ENCODE measurements at regions not wholly inside any gene's neighbourhood (a gene's known extent, or its start where the extent isn't known, plus 50 kb on each side); places are given as distances from the start of the nearest gene placed in this dataset.
"Not testable (repeated sequence)": the region's sequence is repeated elsewhere in the genome, so short reads cannot be mapped to it uniquely, and the experiment has no call there.

DNA sequence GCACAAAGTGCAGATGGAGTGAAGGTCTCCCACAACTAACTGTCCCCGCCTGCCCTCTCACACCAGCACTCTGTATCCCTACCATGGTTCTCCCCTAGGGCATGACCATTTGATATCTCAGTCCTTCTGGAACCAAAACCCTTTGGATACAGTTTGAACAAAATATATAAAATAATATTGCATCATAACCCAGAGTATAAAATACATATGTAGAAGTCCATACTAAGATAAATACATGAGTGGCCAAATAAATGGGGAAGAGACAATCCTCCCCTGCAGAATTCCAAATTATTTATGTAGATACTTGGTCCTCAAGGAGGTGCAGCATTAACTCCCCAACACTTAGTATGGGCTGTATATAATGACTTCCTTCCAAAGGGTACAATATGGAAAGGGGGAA lies 207.4 kb downstream of the RRAGC start:
- ATAC-seq, result no peak
- TF ChIP-seq PPARA (CRISPR knock-in tag; IDR thresholded peaks at IDR 0.05; ENCODE audit: borderline replicate concordance), result no peak
- TF ChIP-seq ESRRG (CRISPR knock-in tag; IDR thresholded peaks at IDR 0.05), result no peak
- no peak for TF ChIP-seq SNAI2 (CRISPR knock-in tag; IDR thresholded peaks at IDR 0.05)
- no peak for TF ChIP-seq ARNTL (CRISPR knock-in tag; IDR thresholded peaks at IDR 0.05; ENCODE audit: borderline replicate concordance, low read depth)
- no peak for TF ChIP-seq TSHZ2 (CRISPR knock-in tag; IDR thresholded peaks at IDR 0.05)
- no peak for TF ChIP-seq TCF4 (CRISPR knock-in tag; IDR thresholded peaks at IDR 0.05; ENCODE audit: borderline replicate concordance)
- TF ChIP-seq CSDC2 (CRISPR knock-in tag; IDR thresholded peaks at IDR 0.05), result no peak
- no peak for TF ChIP-seq ZFP30 (CRISPR knock-in tag; IDR thresholded peaks at IDR 0.05)

GRCh38 chr1:38651669-38652068 lies 207.9 kb downstream of the RRAGC start:
- no peak for ATAC-seq
- no peak for TF ChIP-seq PPARA (CRISPR knock-in tag; IDR thresholded peaks at IDR 0.05; ENCODE audit: borderline replicate concordance)
- no peak for TF ChIP-seq ZFP30 (CRISPR knock-in tag; IDR thresholded peaks at IDR 0.05)
- TF ChIP-seq ZNF70 (CRISPR knock-in tag; IDR thresholded peaks at IDR 0.05), result no peak
- TF ChIP-seq, protein P1, sequence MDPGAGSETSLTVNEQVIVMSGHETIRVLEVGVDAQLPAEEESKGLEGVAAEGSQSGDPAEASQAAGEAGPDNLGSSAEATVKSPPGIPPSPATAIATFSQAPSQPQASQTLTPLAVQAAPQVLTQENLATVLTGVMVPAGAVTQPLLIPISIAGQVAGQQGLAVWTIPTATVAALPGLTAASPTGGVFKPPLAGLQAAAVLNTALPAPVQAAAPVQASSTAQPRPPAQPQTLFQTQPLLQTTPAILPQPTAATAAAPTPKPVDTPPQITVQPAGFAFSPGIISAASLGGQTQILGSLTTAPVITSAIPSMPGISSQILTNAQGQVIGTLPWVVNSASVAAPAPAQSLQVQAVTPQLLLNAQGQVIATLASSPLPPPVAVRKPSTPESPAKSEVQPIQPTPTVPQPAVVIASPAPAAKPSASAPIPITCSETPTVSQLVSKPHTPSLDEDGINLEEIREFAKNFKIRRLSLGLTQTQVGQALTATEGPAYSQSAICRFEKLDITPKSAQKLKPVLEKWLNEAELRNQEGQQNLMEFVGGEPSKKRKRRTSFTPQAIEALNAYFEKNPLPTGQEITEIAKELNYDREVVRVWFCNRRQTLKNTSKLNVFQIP (CRISPR knock-in tag; IDR thresholded peaks at IDR 0.05; ENCODE audit: borderline replicate concordance, low read depth), result no peak
- TF ChIP-seq ARNTL (CRISPR knock-in tag; IDR thresholded peaks at IDR 0.05; ENCODE audit: borderline replicate concordance, low read depth), result no peak
- TF ChIP-seq ESRRG (CRISPR knock-in tag; IDR thresholded peaks at IDR 0.05), result no peak
- no peak for TF ChIP-seq ZNF565 (CRISPR knock-in tag; conservative IDR thresholded peaks at IDR 0.05; ENCODE audit: low read depth)
- no peak for TF ChIP-seq ZNF8 (CRISPR knock-in tag; IDR thresholded peaks at IDR 0.05)
- no peak for TF ChIP-seq TSHZ2 (CRISPR knock-in tag; IDR thresholded peaks at IDR 0.05)
- TF ChIP-seq GLIS3 (CRISPR knock-in tag; IDR thresholded peaks at IDR 0.05), result no peak
- no peak for TF ChIP-seq TOX (CRISPR knock-in tag; IDR thresholded peaks at IDR 0.05; ENCODE audit: borderline replicate concordance)

GRCh38 chr1:38648417-38648816 lies 211.2 kb downstream of the RRAGC start:
- ATAC-seq, result no peak
- TF ChIP-seq TSHZ2 (CRISPR knock-in tag; IDR thresholded peaks at IDR 0.05) (no peak), TCF4 (CRISPR knock-in tag; IDR thresholded peaks at IDR 0.05; ENCODE audit: borderline replicate concordance) (no peak), ISL1 (CRISPR knock-in tag; IDR thresholded peaks at IDR 0.05) (no peak), ZNF565 (CRISPR knock-in tag; conservative IDR thresholded peaks at IDR 0.05; ENCODE audit: low read depth) (no peak), PPARA (CRISPR knock-in tag; IDR thresholded peaks at IDR 0.05; ENCODE audit: borderline replicate concordance) (no peak), SNAI2 (CRISPR knock-in tag; IDR thresholded peaks at IDR 0.05) (no peak), TOX (CRISPR knock-in tag; IDR thresholded peaks at IDR 0.05; ENCODE audit: borderline replicate concordance) (no peak), GLIS3 (CRISPR knock-in tag; IDR thresholded peaks at IDR 0.05) (no peak), OSR1 (CRISPR knock-in tag; IDR thresholded peaks at IDR 0.05) (no peak), BACH2 (CRISPR knock-in tag; IDR thresholded peaks at IDR 0.05; ENCODE audit: borderline replicate concordance) (no peak), ZNF70 (CRISPR knock-in tag; IDR thresholded peaks at IDR 0.05) (no peak), ZNF8 (CRISPR knock-in tag; IDR thresholded peaks at IDR 0.05) (no peak), ARNTL (CRISPR knock-in tag; IDR thresholded peaks at IDR 0.05; ENCODE audit: borderline replicate concordance, low read depth) (no peak), ESRRG (CRISPR knock-in tag; IDR thresholded peaks at IDR 0.05) (no peak), CSDC2 (CRISPR knock-in tag; IDR thresholded peaks at IDR 0.05) (no peak), ZFP30 (CRISPR knock-in tag; IDR thresholded peaks at IDR 0.05) (no peak), PATZ1 (CRISPR knock-in tag; IDR thresholded peaks at IDR 0.05; ENCODE audit: borderline replicate concordance) (no peak), ZC3H10 (CRISPR knock-in tag; IDR thresholded peaks at IDR 0.05) (no peak)
- TF ChIP-seq, protein P2, sequence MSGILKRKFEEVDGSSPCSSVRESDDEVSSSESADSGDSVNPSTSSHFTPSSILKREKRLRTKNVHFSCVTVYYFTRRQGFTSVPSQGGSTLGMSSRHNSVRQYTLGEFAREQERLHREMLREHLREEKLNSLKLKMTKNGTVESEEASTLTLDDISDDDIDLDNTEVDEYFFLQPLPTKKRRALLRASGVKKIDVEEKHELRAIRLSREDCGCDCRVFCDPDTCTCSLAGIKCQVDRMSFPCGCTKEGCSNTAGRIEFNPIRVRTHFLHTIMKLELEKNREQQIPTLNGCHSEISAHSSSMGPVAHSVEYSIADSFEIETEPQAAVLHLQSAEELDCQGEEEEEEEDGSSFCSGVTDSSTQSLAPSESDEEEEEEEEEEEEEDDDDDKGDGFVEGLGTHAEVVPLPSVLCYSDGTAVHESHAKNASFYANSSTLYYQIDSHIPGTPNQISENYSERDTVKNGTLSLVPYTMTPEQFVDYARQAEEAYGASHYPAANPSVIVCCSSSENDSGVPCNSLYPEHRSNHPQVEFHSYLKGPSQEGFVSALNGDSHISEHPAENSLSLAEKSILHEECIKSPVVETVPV (CRISPR knock-in tag; IDR thresholded peaks at IDR 0.05), result no peak

- ATAC-seq, result not testable (repeated sequence)
Observed at GRCh38 chr1:38647341-38647740, 212.2 kb downstream of the RRAGC start.

Data from SK-N-SH treated with all-trans-retinoic acid at 6 μM for 48 hours (cell line).